ENCODE measurements at regions not wholly inside any gene's neighbourhood (a gene's known extent, or its start where the extent isn't known, plus 50 kb on each side); places are given as distances from the start of the nearest gene placed in this dataset.

- H3K9me3 ChIP-seq (ENCODE audit: insufficient read depth, low read depth), result no peaks in the 10 kb centered on the region
- no peak overlapping the region for H3K27ac ChIP-seq
- no peaks in the 10 kb centered on the region for H3K4me1 ChIP-seq (replicated peaks; ENCODE audit: insufficient read depth)
- H3K27me3 ChIP-seq (ENCODE audit: insufficient read depth, low read depth), result no peaks in the 10 kb centered on the region
- H2AFZ ChIP-seq, result no peak overlapping the region
- no peaks in the 10 kb centered on the region for H3K79me2 ChIP-seq (ENCODE audit: low read depth)
- intact Hi-C loops (cut with micrococcal nuclease; ENCODE audit: unreplicated experiment), result no loop called here
- H3K9me2 ChIP-seq (ENCODE audit: insufficient read depth), result no peaks in the 10 kb centered on the region
- POLR2A ChIA-PET (ENCODE audit: unreplicated experiment), result no interaction called here
- no peak for DNase-seq
- no peaks in the 10 kb centered on the region for H3F3A ChIP-seq (ENCODE audit: insufficient read depth, low read depth)
- TF ChIP-seq EZH2 (IDR thresholded peaks at IDR 0.05; ENCODE audit: low read depth) (no peak), CTCF (conservative IDR thresholded peaks at IDR 0.05) (no peak)
- H3K4me2 ChIP-seq, result no peak overlapping the region
- no TSS peak for BruUV-seq (replicated peaks)
- no peak overlapping the region for H3K4me3 ChIP-seq
- H4K20me1 ChIP-seq (ENCODE audit: insufficient read depth), result no peaks in the 10 kb centered on the region
- CTCF ChIA-PET, result no interaction called here
- no peaks in the 10 kb centered on the region for H3K36me3 ChIP-seq (ENCODE audit: low read depth)
These were observed 245.8 kb upstream of the NAV3 start for GRCh38 chr12:77584860-77585259.

- no peaks in the 10 kb centered on the region for H3K9me2 ChIP-seq (ENCODE audit: insufficient read depth)
- ChIA-PET POLR2A (ENCODE audit: unreplicated experiment) (no interaction called here), CTCF (no interaction called here)
- no peaks in the 10 kb centered on the region for H3K79me2 ChIP-seq (ENCODE audit: low read depth)
- H2AFZ ChIP-seq, result no peak overlapping the region
- no peaks in the 10 kb centered on the region for H3K27me3 ChIP-seq (ENCODE audit: insufficient read depth, low read depth)
- H3K4me3 ChIP-seq, result no peak overlapping the region
- no peaks in the 10 kb centered on the region for H3K4me1 ChIP-seq (replicated peaks; ENCODE audit: insufficient read depth)
- no peaks in the 10 kb centered on the region for H3K9me3 ChIP-seq (ENCODE audit: insufficient read depth, low read depth)
- H3K36me3 ChIP-seq (ENCODE audit: low read depth), result no peaks in the 10 kb centered on the region
- no peak overlapping the region for H3K4me2 ChIP-seq
- H3K27ac ChIP-seq, result no peak overlapping the region
- H4K20me1 ChIP-seq (ENCODE audit: insufficient read depth), result no peaks in the 10 kb centered on the region
- DNase-seq, result no peak
- BruUV-seq (replicated peaks), result no TSS peak
- TF ChIP-seq EZH2 (IDR thresholded peaks at IDR 0.05; ENCODE audit: low read depth) (no peak), CTCF (conservative IDR thresholded peaks at IDR 0.05) (no peak)
- no peaks in the 10 kb centered on the region for H3F3A ChIP-seq (ENCODE audit: insufficient read depth, low read depth)
- intact Hi-C loops (cut with micrococcal nuclease; ENCODE audit: unreplicated experiment), result no loop called here
These were observed 252.1 kb upstream of the NAV3 start for GRCh38 chr12:77578466-77579220.

DNA sequence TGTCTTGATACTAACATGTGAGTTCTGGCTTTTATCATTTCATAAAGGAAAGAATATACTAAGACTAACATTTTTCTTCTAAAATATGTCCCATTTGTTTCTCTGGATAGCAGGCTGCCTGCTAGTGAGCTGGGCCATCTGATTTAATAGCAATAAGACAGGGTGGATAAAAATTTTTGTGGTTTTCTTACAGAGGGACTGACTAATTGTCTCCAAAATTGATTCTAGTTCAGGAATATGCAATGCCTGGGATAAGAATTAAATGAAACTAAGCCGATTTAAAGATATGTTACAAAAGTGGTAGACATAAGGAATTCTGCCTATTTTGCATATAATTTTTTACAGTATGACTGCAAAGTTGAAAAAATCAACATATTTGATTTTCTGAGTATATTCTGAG, 252.9 kb upstream of the NAV3 start:
- H3K27ac ChIP-seq, result no peak overlapping the region
- H4K20me1 ChIP-seq (ENCODE audit: insufficient read depth), result no peaks in the 10 kb centered on the region
- H3K27me3 ChIP-seq (ENCODE audit: insufficient read depth, low read depth), result no peaks in the 10 kb centered on the region
- no peak overlapping the region for H3K4me3 ChIP-seq
- POLR2A ChIA-PET (ENCODE audit: unreplicated experiment), result no interaction called here
- H3K9me3 ChIP-seq (ENCODE audit: insufficient read depth, low read depth), result no peaks in the 10 kb centered on the region
- no peak for TF ChIP-seq CTCF (conservative IDR thresholded peaks at IDR 0.05)
- TF ChIP-seq EZH2 (IDR thresholded peaks at IDR 0.05; ENCODE audit: low read depth), result no peak
- no peaks in the 10 kb centered on the region for H3K36me3 ChIP-seq (ENCODE audit: low read depth)
- no peak for DNase-seq
- no peaks in the 10 kb centered on the region for H3K79me2 ChIP-seq (ENCODE audit: low read depth)
- H3F3A ChIP-seq (ENCODE audit: insufficient read depth, low read depth), result no peaks in the 10 kb centered on the region
- no peak overlapping the region for H3K4me2 ChIP-seq
- no peaks in the 10 kb centered on the region for H3K9me2 ChIP-seq (ENCODE audit: insufficient read depth)
- H3K4me1 ChIP-seq (replicated peaks; ENCODE audit: insufficient read depth), result no peaks in the 10 kb centered on the region
- intact Hi-C loops (cut with micrococcal nuclease; ENCODE audit: unreplicated experiment), result no loop called here
- no peak overlapping the region for H2AFZ ChIP-seq
- CTCF ChIA-PET, result no interaction called here
- no TSS peak for BruUV-seq (replicated peaks)
